Astrocyte of the cerebellum (primary cell): ENCODE measurements at regions not wholly inside any gene's neighbourhood (a gene's known extent, or its start where the extent isn't known, plus 50 kb on each side); places are given as distances from the start of the nearest gene placed in this dataset.
"Not testable (repeated sequence)": the region's sequence is repeated elsewhere in the genome, so short reads cannot be mapped to it uniquely, and the experiment has no call there.

ENCODE experiments used
- DNase-seq: peaks from one replicate; pipeline ENCODE4 v3.0.0-alpha.2; 2011; ENCODE audit warnings: low read depth
- H3K4me3 ChIP-seq: 2 replicates; pipeline ENCODE4 v1.5.1; 2011; ENCODE audit warnings: mild to moderate bottlenecking, low read depth, low read length, moderate library complexity
- CTCF ChIP-seq: IDR thresholded peaks from 2 replicates; pipeline ENCODE4 v1.5.1; 2012; ENCODE audit warnings: low read length, low read depth, moderate library complexity, mild to moderate bottlenecking; ENCODE audit errors: missing control alignments
- in situ Hi-C: cut with HindIII; loops from 2 replicates; pipeline ENCODE4 v1.10.0; 2017; ENCODE audit warnings: low sequenced_read_pairs

GRCh38 chr7:20906801-20907453 lies 120.2 kb upstream of the SP8 start:
- no peak for TF ChIP-seq CTCF
- DNase-seq: no peak
- in situ Hi-C loops: no loop called here
- no peak overlapping the region for H3K4me3 ChIP-seq

- in situ Hi-C loops: no loop called here
- H3K4me3 ChIP-seq: no peak overlapping the region
- no peak for DNase-seq
- no peak for TF ChIP-seq CTCF
Observed at GRCh38 chr7:20911081-20911480, 124.4 kb upstream of the SP8 start.

GRCh38 chr7:20913853-20914252 lies 127.2 kb upstream of the SP8 start:
- in situ Hi-C loops: no loop called here
- no peak overlapping the region for H3K4me3 ChIP-seq
- TF ChIP-seq CTCF: no peak
- DNase-seq: no peak

- no peak for TF ChIP-seq CTCF
- no peak overlapping the region for H3K4me3 ChIP-seq
- in situ Hi-C loops: no loop called here
- no peak for DNase-seq
Observed at GRCh38 chr7:20916311-20916710, 129.6 kb upstream of the SP8 start.

- TF ChIP-seq CTCF: no peak
- H3K4me3 ChIP-seq: no peak overlapping the region
- DNase-seq: no peak
- in situ Hi-C loops: no loop called here
Observed at GRCh38 chr7:20917603-20918002, 130.9 kb upstream of the SP8 start.

GRCh38 chr7:20918156-20918555 lies 131.5 kb upstream of the SP8 start:
- no peak for TF ChIP-seq CTCF
- in situ Hi-C loops: no loop called here
- no peak for DNase-seq
- H3K4me3 ChIP-seq: no peak overlapping the region

- in situ Hi-C loops, DNase-seq: not testable (repeated sequence)
Observed at GRCh38 chr7:20927178-20927577, 140.5 kb upstream of the SP8 start.

More at GRCh38 chr7:20927178-20927577, 140.5 kb upstream of the SP8 start:
- not testable (repeated sequence) for H3K4me3 ChIP-seq
